Endothelial cell of umbilical vein (primary cell): ENCODE measurements at regions not wholly inside any gene's neighbourhood (a gene's known extent, or its start where the extent isn't known, plus 50 kb on each side); places are given as distances from the start of the nearest gene placed in this dataset.

Experiments
- BruUV-seq: library from RNA; stranded (reverse); fragments of 400-500 nt; replicated peaks from 2 replicates; lab custom pipeline; 2021; lab: Mats Ljungman, UMichigan
- CTCF ChIA-PET: fragments of 300-600, 350-600 bp; sonication (Branson Sonifier 250); formaldehyde crosslinking; loops from one replicate; lab custom pipeline; 2021; ENCODE audit warnings: antibody characterized with exemption, inconsistent platforms; lab: Charles Lee
- POLR2A ChIA-PET: fragments of 300-600, 350-600 bp; sonication (Branson Sonifier 250); formaldehyde crosslinking; loops from one replicate; lab custom pipeline; 2021; ENCODE audit warnings: antibody characterized with exemption, inconsistent platforms; lab: Charles Lee
- DNase-seq: peaks from one replicate; pipeline ENCODE4 v3.0.0-alpha.2; 2011; ENCODE audit warnings: low read depth, low spot score
- FAIRE-seq: peaks from 2 replicates; lab custom pipeline; 2011; peaks lifted over from hg19 to GRCh38; lab: Jason Lieb, UNC
- H2AFZ ChIP-seq: 2 replicates; pipeline ENCODE4 v1.6.0; 2012; ENCODE audit warnings: low read depth, low read length, control low read depth, inconsistent platforms
- H3K27ac ChIP-seq: 2 replicates; pipeline ENCODE4 v1.5.1; 2011; ENCODE audit warnings: low read depth, mild to moderate bottlenecking, control low read depth, low read length, moderate library complexity; ENCODE audit not compliant: insufficient read depth
- H3K27me3 ChIP-seq, 2 experiments: 2 replicates each; pipeline versions ENCODE4 v1.6.0 to v1.6.1; 2011; ENCODE audit warnings: low read length in 2 of 2, mixed read lengths in 1 of 2; ENCODE audit not compliant: control insufficient read depth in 2 of 2, insufficient read depth in 2 of 2
- H3K36me3 ChIP-seq, 2 experiments: 2 replicates in 1 of 2; 3 replicates in 1 of 2; pipeline ENCODE4 v1.5.1; 2011; ENCODE audit warnings: low read length in 2 of 2, mild to moderate bottlenecking in 1 of 2, moderate library complexity in 1 of 2; ENCODE audit not compliant: control insufficient read depth in 2 of 2, insufficient read depth in 2 of 2; ENCODE audit errors: extremely low read depth in 1 of 2
- H3K4me1 ChIP-seq: 3 replicates; pipeline ENCODE4 v1.5.1; 2011; ENCODE audit warnings: mild to moderate bottlenecking, low read length; ENCODE audit not compliant: control insufficient read depth, insufficient read depth; ENCODE audit errors: extremely low read depth
- H3K4me2 ChIP-seq: 2 replicates; pipeline ENCODE4 v1.6.1; 2011; ENCODE audit warnings: low read length, control low read depth, mixed read lengths; ENCODE audit not compliant: insufficient read depth
- H3K4me3 ChIP-seq, 3 experiments: fragments of 200-600 bp in 1 of 3; sonication (generic), shearing (Covaris generic) in 1 of 3; replicated peaks in 1 of 3; 2 replicates each; pipeline ENCODE4 v1.5.1; 2011 to 2016; ENCODE audit warnings: control low read depth in 3 of 3, low read length in 3 of 3, mild to moderate bottlenecking in 2 of 3, inconsistent platforms in 1 of 3, low read depth in 1 of 3, moderate library complexity in 1 of 3; ENCODE audit not compliant: insufficient read depth in 1 of 3
- H3K79me2 ChIP-seq: 2 replicates; pipeline ENCODE4 v1.6.0; 2012; ENCODE audit warnings: low read length, inconsistent platforms; ENCODE audit not compliant: control insufficient read depth, insufficient read depth
- H3K9ac ChIP-seq: replicated peaks from 2 replicates; pipeline ENCODE3; 2011; ENCODE audit warnings: low read length, control low read depth; ENCODE audit not compliant: insufficient read depth; ENCODE audit errors: extremely low read depth
- H3K9me1 ChIP-seq: replicated peaks from 3 replicates; pipeline ENCODE4 v1.6.0; 2011; ENCODE audit warnings: mild to moderate bottlenecking, low read length; ENCODE audit not compliant: control insufficient read depth, insufficient read depth; ENCODE audit errors: extremely low read depth
- H3K9me3 ChIP-seq: replicated peaks from 2 replicates; pipeline ENCODE4 v1.5.1; 2012; ENCODE audit warnings: low read length, inconsistent platforms; ENCODE audit not compliant: control insufficient read depth, insufficient read depth
- H4K20me1 ChIP-seq: replicated peaks from 2 replicates; pipeline ENCODE3; 2011; ENCODE audit warnings: mild to moderate bottlenecking, low read length; ENCODE audit not compliant: control insufficient read depth, insufficient read depth; ENCODE audit errors: extremely low read depth
- CTCF ChIP-seq, 2 donors: IDR thresholded peaks; 1 replicate in 1 of 2; 2 replicates in 1 of 2; pipeline ENCODE4 v1.5.1; 2011; ENCODE audit warnings: low read length in 2 of 2, mild to moderate bottlenecking in 2 of 2, moderate library complexity in 2 of 2, control low read depth in 1 of 2, inconsistent platforms in 1 of 2, low read depth in 1 of 2; ENCODE audit not compliant: insufficient read depth in 1 of 2; ENCODE audit errors: extremely low read depth in 1 of 2
- EZH2 ChIP-seq: IDR thresholded peaks from 2 replicates; pipeline ENCODE4 v1.6.1; 2012; ENCODE audit warnings: borderline replicate concordance, low read depth, mild to moderate bottlenecking, moderate library complexity, low read length, inconsistent platforms; ENCODE audit not compliant: severe bottlenecking
- FOS ChIP-seq: IDR thresholded peaks from 2 replicates; pipeline ENCODE4 v1.6.1; 2011; ENCODE audit warnings: mild to moderate bottlenecking, low read length, moderate library complexity, borderline replicate concordance; ENCODE audit not compliant: insufficient read depth
- GATA2 ChIP-seq: IDR thresholded peaks from 2 replicates; pipeline ENCODE4 v1.7.0; 2011; ENCODE audit warnings: low read depth, mild to moderate bottlenecking, moderate library complexity, mixed read lengths, low read length; ENCODE audit not compliant: insufficient read length, insufficient read depth
- JUN ChIP-seq: IDR thresholded peaks from 2 replicates; pipeline ENCODE4 v1.6.1; 2011; ENCODE audit warnings: borderline replicate concordance, low read depth; ENCODE audit not compliant: insufficient read length, insufficient read depth
- MAX ChIP-seq: IDR thresholded peaks from 2 replicates; pipeline ENCODE4 v1.6.1; 2011; ENCODE audit not compliant: insufficient read depth, insufficient read length
- MYC ChIP-seq: IDR thresholded peaks from one replicate; pipeline ENCODE4 v1.6.1; 2011; ENCODE audit warnings: mild to moderate bottlenecking, low read depth, low read length
- POLR2A ChIP-seq: IDR thresholded peaks from 2 replicates; pipeline ENCODE4 v1.6.1; 2012; ENCODE audit warnings: low read depth, mild to moderate bottlenecking, control low read depth, low read length
- POLR2AphosphoS5 ChIP-seq: IDR thresholded peaks from 2 replicates; pipeline ENCODE4 v1.6.1; 2012; ENCODE audit warnings: low read depth, mild to moderate bottlenecking, control low read depth, low read length, moderate library complexity; ENCODE audit not compliant: insufficient read depth
- dilution Hi-C: fragments of 300-500 bp; cut with MboI; formaldehyde crosslinking; loops from one replicate; pipeline ENCODE4 v1.15.0; 2019; ENCODE audit warnings: low sequenced_read_pairs; ENCODE audit not compliant: extremely low pct_ligation_motif_present
- intact Hi-C: fragments of 100-400 bp; cut with micrococcal nuclease; formaldehyde crosslinking; loops from one replicate; pipeline ENCODE4 v1.10.0; 2022

- dilution Hi-C loops (no loop called here), intact Hi-C loops (no loop called here)
- no peaks in the 10 kb centered on the region for H3K9me1 ChIP-seq
- no peak overlapping the region for H3K9ac ChIP-seq
- H2AFZ ChIP-seq: no peak overlapping the region
- H3K79me2 ChIP-seq: no peaks in the 10 kb centered on the region
- H3K27ac ChIP-seq: no peak overlapping the region
- no peaks in the 10 kb centered on the region for H3K36me3 ChIP-seq
- ChIA-PET CTCF (no interaction called here), POLR2A (no interaction called here)
- H3K4me1 ChIP-seq: no peaks in the 10 kb centered on the region
- no TSS peak for BruUV-seq
- DNase-seq (no peak), FAIRE-seq (no peak)
- H3K4me3 ChIP-seq: no peak overlapping the region
- TF ChIP-seq FOS (no peak), POLR2AphosphoS5 (no peak), EZH2 (no peak), CTCF (IDR thresholded peaks at IDR 0.05; ENCODE audit: extremely low read depth in 1 of 2, insufficient read depth in 1 of 2, low read depth in 1 of 2, low read length in 2 of 2) (no peak), MYC (no peak), POLR2A (no peak), JUN (no peak), MAX (no peak), GATA2 (no peak)
- no peaks in the 10 kb centered on the region for H4K20me1 ChIP-seq
- H3K4me2 ChIP-seq: no peak overlapping the region
- no peaks in the 10 kb centered on the region for H3K27me3 ChIP-seq
- H3K9me3 ChIP-seq: no peaks in the 10 kb centered on the region
These were observed 495.3 kb downstream of the CCDC171 start for GRCh38 chr9:16048129-16048528.
